ENCODE measurements at regions not wholly inside any gene's neighbourhood (a gene's known extent, or its start where the extent isn't known, plus 50 kb on each side); places are given as distances from the start of the nearest gene placed in this dataset.
"Not testable (repeated sequence)": the region's sequence is repeated elsewhere in the genome, so short reads cannot be mapped to it uniquely, and the experiment has no call there.

- no peaks in the 10 kb centered on the region for H3K27me3 ChIP-seq (ENCODE audit: control insufficient read depth, insufficient read depth, low read length)
- no peaks in the 10 kb centered on the region for H3K36me3 ChIP-seq (ENCODE audit: control insufficient read depth, insufficient read depth, low read length)
- no peak for DNase-seq (ENCODE audit: low read depth)
- no peak for TF ChIP-seq CTCF (IDR thresholded peaks at IDR 0.05; ENCODE audit: insufficient read depth, low read length, severe bottlenecking)
- peak; percentile 32 for FAIRE-seq
- no peak overlapping the region for H3K4me3 ChIP-seq (ENCODE audit: low read depth, low read length)
Observed at GRCh38 chr9:87020169-87020950, 73.1 kb upstream of the GAS1 start.

DNA sequence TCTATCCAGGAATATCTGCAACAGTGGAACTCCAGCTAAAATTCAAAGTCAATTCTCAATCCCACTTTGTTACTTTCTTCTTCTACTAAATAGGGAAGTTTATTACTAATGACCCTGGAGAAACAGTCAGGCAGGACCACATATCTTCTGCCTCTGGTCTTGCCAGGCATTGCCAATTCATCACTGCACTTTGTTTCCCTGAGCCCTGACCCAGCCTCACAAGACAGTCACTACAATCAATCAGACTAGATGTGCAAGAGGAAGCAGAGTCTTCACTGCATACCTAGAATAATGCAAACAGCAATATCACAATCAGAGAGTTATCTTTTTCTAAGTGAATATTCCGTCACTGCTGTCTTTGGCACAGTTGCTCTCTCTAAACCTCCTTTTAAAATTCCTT lies 74.9 kb upstream of the GAS1 start:
- FAIRE-seq (no peak), DNase-seq (ENCODE audit: low read depth) (no peak)
- Histone ChIP-seq H3K36me3 (ENCODE audit: control insufficient read depth, insufficient read depth, low read length) (no peaks in the 10 kb centered on the region), H3K4me3 (ENCODE audit: low read depth, low read length) (no peak overlapping the region), H3K27me3 (ENCODE audit: control insufficient read depth, insufficient read depth, low read length) (no peaks in the 10 kb centered on the region)
- no peak for TF ChIP-seq CTCF (IDR thresholded peaks at IDR 0.05; ENCODE audit: insufficient read depth, low read length, severe bottlenecking)

DNA sequence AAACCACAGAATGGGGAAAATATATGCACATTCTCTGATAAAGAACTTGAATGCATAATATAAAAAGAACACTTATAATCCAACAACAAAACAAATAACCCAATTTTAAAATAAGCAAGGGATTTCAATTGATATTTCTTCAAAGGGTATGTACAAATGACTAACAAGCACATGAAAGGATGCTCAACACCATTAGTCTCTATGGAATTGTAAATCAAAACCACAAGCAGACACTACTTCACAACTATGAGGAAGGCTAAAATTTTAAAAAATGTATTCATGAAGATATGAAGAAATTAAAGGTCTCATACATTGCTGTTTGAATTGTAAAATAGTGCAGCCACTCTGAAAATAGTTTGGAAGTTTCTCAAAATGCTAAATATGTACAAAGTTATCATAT lies 78.9 kb upstream of the GAS1 start:
- no peak for DNase-seq (ENCODE audit: low read depth)
- Histone ChIP-seq H3K36me3 (ENCODE audit: control insufficient read depth, insufficient read depth, low read length) (no peaks in the 10 kb centered on the region), H3K4me3 (ENCODE audit: low read depth, low read length) (no peak overlapping the region), H3K27me3 (ENCODE audit: control insufficient read depth, insufficient read depth, low read length) (no peaks in the 10 kb centered on the region)
- no peak for TF ChIP-seq CTCF (IDR thresholded peaks at IDR 0.05; ENCODE audit: insufficient read depth, low read length, severe bottlenecking)
- no peak for FAIRE-seq

DNA sequence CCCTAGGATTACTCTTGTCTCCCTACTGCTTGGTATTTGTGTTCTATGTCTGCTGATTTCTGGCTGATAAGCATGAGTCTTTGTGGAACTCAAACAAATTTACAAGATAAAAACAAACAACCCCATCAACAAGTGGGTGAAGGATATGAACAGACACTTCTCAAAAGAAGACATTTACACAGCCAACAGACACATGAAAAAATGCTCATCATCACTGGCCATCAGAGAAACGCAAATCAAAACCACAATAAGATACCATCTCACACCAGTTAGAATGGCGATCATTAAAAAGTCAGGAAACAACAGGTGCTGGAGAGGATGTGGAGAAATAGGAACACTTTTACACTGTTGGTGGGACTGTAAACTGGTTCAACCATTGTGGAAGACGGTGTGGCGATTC lies 81.5 kb upstream of the GAS1 start:
- not testable (repeated sequence) for H3K4me3 ChIP-seq (ENCODE audit: low read depth, low read length); FAIRE-seq; DNase-seq (ENCODE audit: low read depth); H3K36me3 ChIP-seq (ENCODE audit: control insufficient read depth, insufficient read depth, low read length); H3K27me3 ChIP-seq (ENCODE audit: control insufficient read depth, insufficient read depth, low read length)

- no peak for TF ChIP-seq CTCF (IDR thresholded peaks at IDR 0.05; ENCODE audit: insufficient read depth, low read length, severe bottlenecking)
- FAIRE-seq (no peak), DNase-seq (ENCODE audit: low read depth) (no peak)
- H3K36me3 ChIP-seq (ENCODE audit: control insufficient read depth, insufficient read depth, low read length), result no peaks in the 10 kb centered on the region
- no peaks in the 10 kb centered on the region for H3K27me3 ChIP-seq (ENCODE audit: control insufficient read depth, insufficient read depth, low read length)
- H3K4me3 ChIP-seq (ENCODE audit: low read depth, low read length), result no peak overlapping the region
Observed at GRCh38 chr9:87029905-87030304, 82.6 kb upstream of the GAS1 start.

DNA sequence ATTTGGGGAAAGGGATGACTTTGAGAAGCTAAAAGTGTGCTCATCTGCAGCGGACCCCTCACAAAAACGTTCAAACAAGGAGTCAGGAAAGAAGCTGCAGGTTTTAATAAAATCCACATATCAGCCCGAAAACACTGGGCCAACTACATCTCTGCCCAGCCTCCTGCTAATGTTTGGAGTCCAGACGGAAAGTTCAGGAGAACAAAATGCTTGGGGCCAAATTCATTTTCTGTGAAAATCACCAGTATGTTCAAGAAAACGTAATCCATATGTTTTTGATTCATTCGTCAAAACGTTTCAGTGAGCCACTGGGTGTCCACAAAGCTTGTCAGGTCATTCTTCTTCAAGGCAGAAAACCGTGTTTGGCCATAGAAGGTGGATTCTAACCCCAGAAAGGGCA lies 87.5 kb upstream of the GAS1 start:
- no peaks in the 10 kb centered on the region for H3K27me3 ChIP-seq (ENCODE audit: control insufficient read depth, insufficient read depth, low read length)
- DNase-seq (ENCODE audit: low read depth) (no peak), FAIRE-seq (no peak)
- no peak overlapping the region for H3K4me3 ChIP-seq (ENCODE audit: low read depth, low read length)
- no peaks in the 10 kb centered on the region for H3K36me3 ChIP-seq (ENCODE audit: control insufficient read depth, insufficient read depth, low read length)
- no peak for TF ChIP-seq CTCF (IDR thresholded peaks at IDR 0.05; ENCODE audit: insufficient read depth, low read length, severe bottlenecking)
